GM12878 (cell line): ENCODE measurements at regions not wholly inside any gene's neighbourhood (a gene's known extent, or its start where the extent isn't known, plus 50 kb on each side); places are given as distances from the start of the nearest gene placed in this dataset.

Experiments
- ATAC-seq: fragments of 200-7000 bp; cut with Tn5 transposase; 3 replicates; pipeline ENCODE4 v1.9.1; 2020; ENCODE audit warnings: mild to moderate bottlenecking, moderate library complexity
- BruUV-seq: library from RNA; stranded (reverse); fragments of 400-500 nt; replicated peaks from 2 replicates; lab custom pipeline; 2021; lab: Mats Ljungman, UMichigan
- CTCF ChIA-PET: fragments of 300-600 bp; sonication (Branson Sonifier 250); formaldehyde crosslinking; extraction: SDS; loops from one replicate; lab custom pipeline; 2021; ENCODE audit warnings: inconsistent platforms; lab: Yijun Ruan, JAX
- POLR2A ChIA-PET: fragments of 350-600 bp; formaldehyde crosslinking; extraction: SDS; loops from one replicate; lab custom pipeline; 2021; ENCODE audit warnings: inconsistent platforms; lab: Charles Lee
- RAD21 ChIA-PET: fragments of 300-600 bp; sonication (Branson Sonifier 250); formaldehyde crosslinking; loops from one replicate; lab custom pipeline; 2023; ENCODE audit warnings: antibody characterized with exemption; ENCODE audit not compliant: unreplicated experiment; lab: Charles Lee
- SMC1A ChIA-PET: fragments of 300-600 bp; sonication (Branson Sonifier 250); formaldehyde crosslinking; loops from one replicate; lab custom pipeline; 2023; ENCODE audit not compliant: unreplicated experiment, uncharacterized antibody; lab: Charles Lee
- DNase-seq: peaks from one replicate; pipeline ENCODE4 v3.0.0-alpha.2; 2011; ENCODE audit warnings: low read depth, low spot score
- FAIRE-seq: peaks from 3 replicates; lab custom pipeline; 2011; peaks lifted over from hg19 to GRCh38; lab: Jason Lieb, UNC
- H2AFZ ChIP-seq: 2 replicates; pipeline ENCODE4 v1.6.0; 2011; ENCODE audit warnings: low read depth, low read length, control low read depth; ENCODE audit not compliant: control insufficient read depth
- H3K27ac ChIP-seq: 2 replicates; pipeline ENCODE4 v1.5.1; 2011; ENCODE audit warnings: control low read depth; ENCODE audit not compliant: control insufficient read depth, insufficient read depth
- H3K27me3 ChIP-seq, 2 experiments: replicated peaks in 1 of 2; 2 replicates each; pipeline versions ENCODE4 v1.6.0 to v1.6.1; 2011; ENCODE audit warnings: low read length in 1 of 2; ENCODE audit not compliant: control insufficient read depth in 2 of 2, insufficient read depth in 2 of 2
- H3K36me3 ChIP-seq, 2 experiments: 2 replicates each; pipeline ENCODE4 v1.5.1; 2011; ENCODE audit warnings: low read length in 1 of 2; ENCODE audit not compliant: control insufficient read depth in 2 of 2, insufficient read depth in 2 of 2
- H3K4me1 ChIP-seq: 2 replicates; pipeline ENCODE4 v1.6.1; 2011; ENCODE audit warnings: mild to moderate bottlenecking, low read length, moderate library complexity, mixed read lengths; ENCODE audit not compliant: control insufficient read depth, insufficient read depth
- H3K4me2 ChIP-seq: 2 replicates; pipeline ENCODE4 v1.6.0; 2011; ENCODE audit warnings: control low read depth; ENCODE audit not compliant: control insufficient read depth, insufficient read depth
- H3K4me3 ChIP-seq: fragments of 200-600 bp; sonication (generic); 2 replicates; pipeline ENCODE4 v1.5.1; 2016
- H3K79me2 ChIP-seq: 2 replicates; pipeline ENCODE4 v1.6.0; 2011; ENCODE audit warnings: low read length; ENCODE audit not compliant: control insufficient read depth, insufficient read depth
- H3K9ac ChIP-seq: 2 replicates; pipeline ENCODE4 v1.8.0; 2011; ENCODE audit warnings: low read length, control low read depth, mixed read lengths; ENCODE audit not compliant: control insufficient read depth, insufficient read depth
- H3K9me3 ChIP-seq: replicated peaks from 3 replicates; pipeline ENCODE4 v1.5.1; 2011; ENCODE audit warnings: mild to moderate bottlenecking, low read length; ENCODE audit not compliant: control insufficient read depth, insufficient read depth
- H4K20me1 ChIP-seq: 2 replicates; pipeline ENCODE4 v1.6.0; 2011; ENCODE audit not compliant: control insufficient read depth, insufficient read depth
- CBFB ChIP-seq: IDR thresholded peaks from 2 replicates; pipeline ENCODE4 v1.6.1; 2016; ENCODE audit warnings: antibody characterized with exemption, low read depth
- CHD4 ChIP-seq: fragments of 200-600 bp; sonication (generic); IDR thresholded peaks from 2 replicates; pipeline ENCODE4 v1.6.1; 2016; ENCODE audit warnings: mild to moderate bottlenecking
- EGR1 ChIP-seq, 2 experiments: IDR thresholded peaks; 1 replicate in 1 of 2; 2 replicates in 1 of 2; pipeline ENCODE4 v1.6.1; 2011 to 2012; ENCODE audit warnings: low read depth in 2 of 2, low read length in 2 of 2, borderline replicate concordance in 1 of 2, mild to moderate bottlenecking in 1 of 2, moderate library complexity in 1 of 2
- KLF5 ChIP-seq: fragments of 450-650 bp; IDR thresholded peaks from 2 replicates; pipeline ENCODE4 v1.6.1; 2014; ENCODE audit warnings: mild to moderate bottlenecking; ENCODE audit not compliant: partially characterized antibody
- MEF2A ChIP-seq: IDR thresholded peaks from 2 replicates; pipeline ENCODE4 v1.6.1; 2011; ENCODE audit warnings: low read depth, mild to moderate bottlenecking, low read length, moderate library complexity; ENCODE audit not compliant: insufficient read depth
- SMAD1 ChIP-seq: fragments of 450-650 bp; IDR thresholded peaks from 2 replicates; pipeline ENCODE4 v1.6.1; 2018; ENCODE audit warnings: mild to moderate bottlenecking, low read depth; ENCODE audit not compliant: partially characterized antibody
- SMC3 ChIP-seq: IDR thresholded peaks from 2 replicates; pipeline ENCODE4 v1.6.1; 2011; ENCODE audit warnings: low read length, improper control_type of control experiment, borderline replicate concordance
- SP1 ChIP-seq: IDR thresholded peaks from one replicate; pipeline ENCODE4 v1.6.1; 2011; ENCODE audit warnings: low read depth, low read length
- STAT1 ChIP-seq: fragments of 450-650 bp; conservative IDR thresholded peaks from 2 replicates; pipeline ENCODE4 v1.6.1; 2014; ENCODE audit warnings: antibody characterized with exemption, mild to moderate bottlenecking
- WGBS: methylation state at CpG from one replicate; pipeline ENCODE4 v1.1.6; 2016; ENCODE audit warnings: low lambda C conversion rate; ENCODE audit not compliant: insufficient replicate concordance, insufficient coverage; ENCODE audit errors: missing lambda C conversion rate; 5-methylcytosine and 5-hydroxymethylcytosine counted together
- in situ Hi-C: fragments of 300-500 bp; cut with MboI; formaldehyde crosslinking; loops from 9 replicates; pipeline ENCODE4 v1.14.3; 2018; ENCODE audit warnings: mixed read lengths
- intact Hi-C: fragments of 100-400 bp; cut with micrococcal nuclease; formaldehyde crosslinking; loops from one replicate; pipeline ENCODE4 v1.14.2; 2022; ENCODE audit not compliant: unreplicated experiment
- TF ChIP-seq, protein P1 (sequence below): fragments of 450-650 bp; IDR thresholded peaks from 2 replicates; pipeline ENCODE4 v1.6.1; 2017; ENCODE audit warnings: mild to moderate bottlenecking, low read depth, inconsistent platforms; ENCODE audit not compliant: poor library complexity, severe bottlenecking

DNA sequence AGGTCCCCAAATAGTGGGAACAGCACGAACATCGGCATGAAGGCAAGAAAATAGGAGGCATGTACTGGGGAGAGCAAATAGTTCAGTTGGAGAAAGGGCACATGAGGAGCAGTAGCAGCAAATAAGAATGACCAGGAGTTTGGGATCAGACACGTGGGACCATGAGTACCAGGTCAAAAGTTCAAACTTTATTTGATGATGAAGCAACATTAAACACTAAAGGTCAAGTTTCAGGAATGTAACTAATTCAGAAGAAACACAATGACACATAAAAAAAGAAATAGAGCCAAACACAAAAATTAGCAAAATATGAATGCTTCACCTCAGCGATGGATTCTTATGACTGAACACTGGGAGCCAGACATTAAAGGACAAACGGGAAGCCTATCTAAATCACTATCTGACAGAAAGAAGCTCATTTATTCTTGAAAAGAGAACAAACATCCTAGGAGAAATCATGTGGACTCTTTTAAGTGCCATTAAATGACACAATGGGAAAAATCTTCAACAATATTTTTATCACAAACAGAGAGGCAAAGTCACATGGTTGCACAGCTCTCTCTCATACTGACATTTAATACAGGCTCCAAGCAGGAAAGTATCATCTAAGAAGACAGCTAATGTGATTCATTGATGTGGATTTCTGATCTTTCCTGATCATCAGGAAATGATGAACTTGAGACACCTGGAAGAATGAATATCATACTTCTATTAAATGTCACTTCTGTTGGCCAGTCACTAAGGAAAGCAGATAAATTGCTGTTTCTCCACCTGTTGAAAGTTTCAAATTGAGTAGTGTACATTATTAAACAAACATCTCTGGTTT, 216.9 kb upstream of the THBS1 start:
- BruUV-seq, result no TSS peak
- no peak for DNase-seq
- Histone ChIP-seq H3K4me1 (no peaks in the 10 kb centered on the region), H3K4me3 (no peak overlapping the region), H3K27me3 (no peaks in the 10 kb centered on the region), H3K4me2 (no peak overlapping the region), H4K20me1 (no peaks in the 10 kb centered on the region), H3K9me3 (no peaks in the 10 kb centered on the region), H3K36me3 (no peaks in the 10 kb centered on the region), H2AFZ (no peak overlapping the region), H3K79me2 (no peaks in the 10 kb centered on the region), H3K9ac (no peak overlapping the region), H3K27ac (no peak overlapping the region)
- POLR2A ChIA-PET, result no interaction called here
- in situ Hi-C loops, result no loop called here
- TF ChIP-seq SP1, result no peak
- TF ChIP-seq EGR1 (IDR thresholded peaks at IDR 0.05; ENCODE audit: borderline replicate concordance in 1 of 2, low read depth in 2 of 2, low read length in 2 of 2), result no peak
- no peak for TF ChIP-seq SMC3
- TF ChIP-seq MEF2A, result no peak
- no peak for TF ChIP-seq CHD4
- no peak for TF ChIP-seq SMAD1
- peak; percentile 28; the same call in 2 of the 3 replicates for ATAC-seq
- SMC1A ChIA-PET, result no interaction called here
- RAD21 ChIA-PET, result no interaction called here
- CTCF ChIA-PET, result no interaction called here
- 30% methylated on average over 5 of the region's 5 CpGs for WGBS
- FAIRE-seq, result no peak
- intact Hi-C loops, result no loop called here

GRCh38 chr15:39364721-39365120, 216.2 kb upstream of the THBS1 start:
- H4K20me1 ChIP-seq, result no peaks in the 10 kb centered on the region
- TF ChIP-seq STAT1 (no peak), SMC3 (no peak), CBFB (no peak), KLF5 (no peak)
- TF ChIP-seq, protein P1, sequence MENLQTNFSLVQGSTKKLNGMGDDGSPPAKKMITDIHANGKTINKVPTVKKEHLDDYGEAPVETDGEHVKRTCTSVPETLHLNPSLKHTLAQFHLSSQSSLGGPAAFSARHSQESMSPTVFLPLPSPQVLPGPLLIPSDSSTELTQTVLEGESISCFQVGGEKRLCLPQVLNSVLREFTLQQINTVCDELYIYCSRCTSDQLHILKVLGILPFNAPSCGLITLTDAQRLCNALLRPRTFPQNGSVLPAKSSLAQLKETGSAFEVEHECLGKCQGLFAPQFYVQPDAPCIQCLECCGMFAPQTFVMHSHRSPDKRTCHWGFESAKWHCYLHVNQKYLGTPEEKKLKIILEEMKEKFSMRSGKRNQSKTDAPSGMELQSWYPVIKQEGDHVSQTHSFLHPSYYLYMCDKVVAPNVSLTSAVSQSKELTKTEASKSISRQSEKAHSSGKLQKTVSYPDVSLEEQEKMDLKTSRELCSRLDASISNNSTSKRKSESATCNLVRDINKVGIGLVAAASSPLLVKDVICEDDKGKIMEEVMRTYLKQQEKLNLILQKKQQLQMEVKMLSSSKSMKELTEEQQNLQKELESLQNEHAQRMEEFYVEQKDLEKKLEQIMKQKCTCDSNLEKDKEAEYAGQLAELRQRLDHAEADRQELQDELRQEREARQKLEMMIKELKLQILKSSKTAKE, result no peak
- no peaks in the 10 kb centered on the region for H3K27me3 ChIP-seq
- no peaks in the 10 kb centered on the region for H3K79me2 ChIP-seq
- ChIA-PET SMC1A (no interaction called here), CTCF (no interaction called here), RAD21 (no interaction called here), POLR2A (no interaction called here)
- H3K27ac ChIP-seq, result no peak overlapping the region
- H3K4me1 ChIP-seq, result no peaks in the 10 kb centered on the region
- no peak overlapping the region for H2AFZ ChIP-seq
- WGBS, result 0% methylated on average over 1 of the region's 1 CpG
- DNase-seq, result no peak
- no peak overlapping the region for H3K4me3 ChIP-seq
- no peaks in the 10 kb centered on the region for H3K36me3 ChIP-seq
- intact Hi-C loops (no loop called here), in situ Hi-C loops (loop anchor here (5.0 kb wide), 1 partner anchor 53 kb away; no protein-coding TSS in a partner anchor)
- no peak overlapping the region for H3K9ac ChIP-seq
- ATAC-seq, result no peak
- no TSS peak for BruUV-seq
- no peaks in the 10 kb centered on the region; the same call in 2 of the 3 replicates for H3K9me3 ChIP-seq
- no peak for FAIRE-seq
- H3K4me2 ChIP-seq, result no peak overlapping the region
